RPMI7951 (cell line): ENCODE measurements at regions not wholly inside any gene's neighbourhood (a gene's known extent, or its start where the extent isn't known, plus 50 kb on each side); places are given as distances from the start of the nearest gene placed in this dataset.

Experiments
- DNase-seq: peaks from one replicate; pipeline ENCODE4 v3.0.0-alpha.2; 2012; ENCODE audit warnings: low read depth

- DNase-seq: no peak
Measured at GRCh38 chr1:79614106-79614505, 607.6 kb upstream of the ADGRL4 start.

- no peak for DNase-seq
Measured at GRCh38 chr1:79613046-79613445, 606.5 kb upstream of the ADGRL4 start.

- DNase-seq: no peak
Measured at GRCh38 chr1:79604490-79605198, 598.1 kb upstream of the ADGRL4 start.

GRCh38 chr1:79603843-79604242, 597.3 kb upstream of the ADGRL4 start:
- no peak for DNase-seq

GRCh38 chr1:79599257-79599656, 592.7 kb upstream of the ADGRL4 start:
- no peak for DNase-seq

GRCh38 chr1:79595931-79596330, 589.4 kb upstream of the ADGRL4 start:
- no peak for DNase-seq

- DNase-seq: no peak
Measured at GRCh38 chr1:79594121-79594698, 587.7 kb upstream of the ADGRL4 start.

- no peak for DNase-seq
Measured at GRCh38 chr1:79592707-79593106, 586.2 kb upstream of the ADGRL4 start.

- no peak for DNase-seq
Measured at GRCh38 chr1:79588719-79589118, 582.2 kb upstream of the ADGRL4 start.

GRCh38 chr1:79587229-79587628, 580.7 kb upstream of the ADGRL4 start:
- DNase-seq: no peak

- DNase-seq: no peak
Measured at GRCh38 chr1:79585801-79586200, 579.3 kb upstream of the ADGRL4 start.

GRCh38 chr1:79575424-79575823, 568.9 kb upstream of the ADGRL4 start:
- DNase-seq: no peak

- DNase-seq: no peak
Measured at GRCh38 chr1:79568411-79568810, 561.9 kb upstream of the ADGRL4 start.

- DNase-seq: no peak
Measured at GRCh38 chr1:79561521-79561978, 555.0 kb upstream of the ADGRL4 start.

GRCh38 chr1:79556189-79556588, 549.7 kb upstream of the ADGRL4 start:
- DNase-seq: no peak

- DNase-seq: no peak
Measured at GRCh38 chr1:79554688-79555087, 548.2 kb upstream of the ADGRL4 start.

GRCh38 chr1:79551321-79551720, 544.8 kb upstream of the ADGRL4 start:
- no peak for DNase-seq

GRCh38 chr1:79550402-79550801, 543.9 kb upstream of the ADGRL4 start:
- no peak for DNase-seq

GRCh38 chr1:79549201-79549600, 542.7 kb upstream of the ADGRL4 start:
- DNase-seq: no peak

- DNase-seq: no peak
Measured at GRCh38 chr1:79547514-79547913, 541.0 kb upstream of the ADGRL4 start.

- no peak for DNase-seq
Measured at GRCh38 chr1:79543394-79543793, 536.9 kb upstream of the ADGRL4 start.

GRCh38 chr1:79539001-79539400, 532.5 kb upstream of the ADGRL4 start:
- DNase-seq: no peak

GRCh38 chr1:79532555-79532954, 526.0 kb upstream of the ADGRL4 start:
- DNase-seq: no peak

GRCh38 chr1:79531790-79532189, 525.3 kb upstream of the ADGRL4 start:
- no peak for DNase-seq
